IPS-NIHi7 (cell line): ENCODE measurements at regions not wholly inside any gene's neighbourhood (a gene's known extent, or its start where the extent isn't known, plus 50 kb on each side); places are given as distances from the start of the nearest gene placed in this dataset.

Source experiments
- DNase-seq: peaks from one replicate; pipeline ENCODE4 v3.0.0; 2012; ENCODE audit warnings: mixed read lengths; ENCODE audit errors: extremely low spot score

DNA sequence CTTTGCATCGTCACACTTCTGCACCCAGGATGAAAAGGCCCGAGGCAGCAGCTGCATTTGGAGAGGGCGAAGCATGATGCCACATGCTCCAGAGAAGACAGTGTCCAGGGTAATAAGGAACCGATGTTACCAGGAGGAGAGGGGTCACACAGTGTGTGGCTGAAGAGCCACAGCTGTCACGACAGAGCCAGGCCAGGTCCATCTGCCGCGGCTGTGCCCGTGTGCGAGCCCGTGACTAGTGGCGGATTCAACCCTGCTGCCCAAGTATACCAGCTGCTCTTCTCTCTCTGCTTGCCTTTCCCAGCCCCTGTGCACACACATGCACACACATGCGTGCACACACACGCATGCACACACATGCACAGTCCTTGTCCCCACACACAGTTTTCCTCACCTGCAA, 1432.5 kb downstream of the BRD1 start:
- no peak for DNase-seq

DNA sequence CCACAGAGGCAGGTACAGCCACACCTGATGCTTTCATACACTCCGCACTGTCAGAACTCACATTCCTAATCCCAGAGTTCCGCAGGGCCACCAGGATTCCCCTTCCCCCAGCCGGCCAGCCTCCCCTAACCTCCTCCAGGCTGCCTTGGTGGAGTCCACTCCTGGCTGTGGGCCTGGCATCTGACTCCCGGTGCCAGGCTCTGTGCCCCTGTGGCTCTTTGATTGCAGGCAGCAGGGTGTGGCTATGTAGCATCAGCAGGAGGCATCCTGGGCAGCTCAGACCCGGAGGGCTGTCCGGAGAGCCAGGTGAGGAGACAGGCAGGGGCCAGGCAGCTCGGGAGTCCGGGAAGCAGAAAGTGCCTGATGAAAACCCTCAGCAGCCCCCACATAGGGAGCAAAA, 1432.9 kb downstream of the BRD1 start:
- DNase-seq: no peak

DNA sequence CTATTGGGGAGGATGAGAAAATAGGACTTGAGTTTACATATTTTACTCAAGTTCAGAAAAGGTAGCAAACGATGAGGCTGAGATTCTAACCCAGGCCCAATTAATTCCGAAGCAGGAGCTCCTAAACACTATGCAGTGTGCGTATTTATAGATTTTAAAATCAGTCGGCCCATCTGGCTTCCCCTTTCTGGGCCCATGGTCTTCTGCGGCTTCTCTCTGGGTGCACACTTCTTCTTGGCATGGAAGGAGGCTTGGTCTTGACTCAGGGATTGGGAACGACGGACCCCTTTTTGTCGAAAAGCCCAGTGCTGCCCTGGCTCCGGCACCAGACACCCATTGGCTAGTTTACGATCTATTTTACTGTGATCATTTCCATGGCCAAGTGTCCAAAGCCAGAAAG, 1433.8 kb downstream of the BRD1 start:
- DNase-seq: no peak

DNA sequence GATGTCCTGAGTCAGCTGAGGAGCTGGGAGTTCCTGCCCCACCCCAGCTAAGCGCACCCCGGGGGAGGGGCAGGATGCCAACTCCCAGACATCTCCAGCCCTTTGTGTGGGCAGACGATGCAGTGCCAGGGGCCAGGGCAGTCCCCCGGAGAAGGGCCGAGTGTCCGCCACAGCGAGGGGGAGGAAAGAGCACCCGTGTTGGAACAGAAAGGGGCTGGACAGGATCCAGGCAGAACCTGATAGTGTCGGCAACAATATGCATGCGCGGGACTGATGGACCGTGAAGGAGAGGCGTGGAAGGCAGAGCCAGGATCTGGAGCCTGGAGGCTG, 1434.7 kb downstream of the BRD1 start:
- DNase-seq: no peak

DNA sequence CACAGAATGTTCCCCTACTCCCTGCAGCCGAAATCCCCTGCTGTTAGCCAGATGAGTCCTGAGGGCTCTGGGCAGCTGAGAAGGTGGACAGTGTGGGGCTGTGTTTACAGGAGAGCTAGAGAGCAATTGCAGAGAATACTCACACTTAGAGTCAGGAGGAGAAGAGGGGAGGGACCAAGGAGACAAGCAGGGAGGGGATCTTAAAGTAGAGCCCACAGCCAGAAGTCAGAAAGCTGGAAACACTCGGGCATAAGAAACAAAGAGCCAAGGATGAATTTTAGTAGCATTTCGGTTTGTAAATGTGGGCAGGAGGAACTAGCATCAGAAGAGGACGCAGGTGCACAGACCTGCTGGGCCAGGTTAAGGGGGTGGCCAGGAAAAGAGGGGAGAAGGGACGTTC, 1435.9 kb downstream of the BRD1 start:
- DNase-seq: no peak

DNA sequence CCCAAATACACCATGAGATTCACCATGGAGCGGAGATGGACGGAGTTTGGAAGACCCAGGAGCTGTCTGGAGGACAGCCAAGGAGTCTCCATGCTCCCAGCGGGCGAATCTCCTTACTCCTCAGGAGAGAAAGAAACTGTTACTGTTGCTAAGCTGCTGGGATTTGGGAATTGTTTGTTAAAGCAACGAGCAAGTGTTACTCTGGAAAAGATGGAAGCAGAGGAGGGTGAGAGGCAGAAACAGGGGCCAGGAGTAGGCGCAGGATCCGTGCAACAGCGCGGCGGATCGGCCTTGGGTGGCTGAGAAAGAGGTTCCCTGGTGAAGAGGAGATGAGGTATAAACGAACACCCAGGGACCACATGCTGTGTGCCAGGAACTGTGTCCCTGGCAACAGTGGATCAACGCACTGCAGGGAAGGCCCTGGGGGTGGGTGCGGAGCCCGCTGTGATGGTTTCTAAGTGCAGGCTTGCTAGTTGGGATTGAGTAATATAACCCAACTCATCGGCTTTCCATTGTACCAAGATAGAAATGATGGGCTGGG, 1436.4 kb downstream of the BRD1 start:
- no peak for DNase-seq

DNA sequence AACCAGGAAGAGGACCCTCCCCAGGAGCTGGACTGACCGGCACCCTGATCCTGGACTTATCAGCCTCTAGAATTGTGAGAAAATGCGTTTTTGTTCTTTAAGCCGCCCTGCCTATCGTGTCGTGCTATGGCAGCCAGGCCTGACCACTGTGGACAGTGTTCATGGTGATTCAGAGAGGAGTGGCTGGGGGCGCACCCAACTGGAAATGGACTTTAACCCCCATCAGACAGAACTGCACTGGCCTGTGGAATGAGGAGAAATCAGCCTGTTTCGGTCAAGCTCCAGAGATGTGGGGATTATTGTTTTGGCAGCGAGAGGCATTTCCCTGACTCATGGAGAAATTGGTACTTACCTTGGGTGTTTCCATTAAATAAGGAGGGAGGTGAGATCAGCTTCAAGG, 1437.8 kb downstream of the BRD1 start:
- no peak for DNase-seq

DNA sequence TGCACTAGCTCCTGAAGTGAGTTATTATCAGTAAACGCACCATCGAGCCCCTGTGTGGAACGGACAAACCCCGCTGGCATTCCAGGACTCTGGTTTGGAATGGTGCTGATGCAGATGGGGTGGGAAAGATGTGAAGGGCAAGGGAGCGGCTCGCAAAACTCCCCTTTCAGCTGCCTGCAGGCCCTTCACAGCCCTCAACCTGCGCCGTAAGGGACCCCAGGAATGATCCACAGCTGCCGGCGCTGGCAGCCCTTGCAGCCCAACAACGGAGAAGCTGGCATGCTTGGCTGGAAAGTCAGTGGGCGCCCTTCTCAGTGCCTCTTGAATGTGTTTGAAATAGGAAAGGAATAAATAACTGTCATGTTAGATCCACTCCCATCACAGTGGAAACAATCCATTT, 1445.5 kb downstream of the BRD1 start:
- no peak for DNase-seq

DNA sequence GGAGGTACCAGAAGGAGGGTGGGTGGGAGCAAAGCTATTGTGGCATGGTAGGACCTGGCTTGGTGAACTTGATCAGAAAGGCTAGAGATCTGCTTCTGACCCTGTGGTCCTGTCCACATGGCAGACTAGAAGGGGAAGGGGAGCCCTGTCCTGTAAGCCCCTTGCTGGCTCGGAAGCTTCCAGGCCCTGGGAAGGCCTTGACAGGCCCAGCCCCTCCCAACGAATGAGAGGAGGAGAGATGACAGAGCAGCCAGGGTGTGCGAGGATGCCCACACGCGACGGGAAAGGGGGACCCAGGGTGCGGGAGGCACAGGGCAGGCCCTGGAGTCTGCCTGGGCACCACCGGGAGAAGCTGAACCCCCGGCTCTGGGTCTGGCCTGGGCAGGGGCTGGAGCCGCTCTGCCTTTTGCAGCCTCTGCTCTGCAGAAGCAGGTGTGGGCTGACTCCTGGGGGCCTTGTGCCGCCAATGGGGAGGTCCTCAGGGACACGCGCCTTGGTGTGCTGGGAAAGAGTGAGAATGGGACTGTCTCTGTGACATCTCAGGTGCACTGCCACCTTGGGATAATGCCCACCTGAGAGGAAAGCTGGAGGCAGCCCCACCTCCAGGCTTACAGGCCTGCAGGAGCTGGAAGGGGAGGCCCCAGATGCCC, 1447.5 kb downstream of the BRD1 start:
- no peak for DNase-seq

DNA sequence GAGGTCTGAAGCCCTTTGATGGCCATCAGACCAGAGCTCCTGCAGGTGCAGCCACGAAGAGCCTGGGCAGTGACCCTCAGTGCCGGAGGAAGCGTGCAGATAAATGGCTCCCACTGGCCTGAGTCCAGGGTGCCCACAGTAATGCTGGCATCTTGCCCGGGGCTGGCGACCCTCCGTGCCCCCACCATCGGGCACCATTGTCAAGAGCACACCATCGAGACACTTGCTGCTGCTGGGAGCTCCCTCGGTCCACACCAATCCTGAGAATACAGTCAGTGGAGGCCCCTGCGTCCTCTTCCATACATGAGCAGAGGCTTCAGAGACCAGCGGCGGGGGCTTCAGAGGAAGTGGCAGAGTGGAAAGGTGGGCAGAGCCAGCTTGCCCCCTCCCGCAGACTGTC, 1448.3 kb downstream of the BRD1 start:
- no peak for DNase-seq

DNA sequence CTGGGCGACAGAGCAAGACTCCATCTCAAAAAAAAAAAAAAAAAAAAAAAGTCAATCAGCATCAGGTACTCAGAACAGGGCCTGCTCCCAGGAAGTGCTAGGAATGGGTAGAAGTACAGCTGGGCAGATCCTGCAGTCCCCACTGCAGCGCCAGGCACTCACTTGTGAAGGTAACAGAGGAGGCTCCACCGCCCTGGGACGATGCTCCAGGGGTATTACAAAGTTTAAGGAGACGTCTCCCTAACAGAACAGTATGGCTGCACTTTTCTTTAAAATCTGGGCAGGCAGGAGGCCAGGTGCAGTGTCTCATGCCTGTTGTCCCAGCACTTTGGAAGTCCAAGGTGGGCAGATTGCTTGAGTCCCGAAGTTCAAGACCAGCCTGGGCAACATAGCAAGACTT, 1449.0 kb downstream of the BRD1 start:
- DNase-seq: no peak

DNA sequence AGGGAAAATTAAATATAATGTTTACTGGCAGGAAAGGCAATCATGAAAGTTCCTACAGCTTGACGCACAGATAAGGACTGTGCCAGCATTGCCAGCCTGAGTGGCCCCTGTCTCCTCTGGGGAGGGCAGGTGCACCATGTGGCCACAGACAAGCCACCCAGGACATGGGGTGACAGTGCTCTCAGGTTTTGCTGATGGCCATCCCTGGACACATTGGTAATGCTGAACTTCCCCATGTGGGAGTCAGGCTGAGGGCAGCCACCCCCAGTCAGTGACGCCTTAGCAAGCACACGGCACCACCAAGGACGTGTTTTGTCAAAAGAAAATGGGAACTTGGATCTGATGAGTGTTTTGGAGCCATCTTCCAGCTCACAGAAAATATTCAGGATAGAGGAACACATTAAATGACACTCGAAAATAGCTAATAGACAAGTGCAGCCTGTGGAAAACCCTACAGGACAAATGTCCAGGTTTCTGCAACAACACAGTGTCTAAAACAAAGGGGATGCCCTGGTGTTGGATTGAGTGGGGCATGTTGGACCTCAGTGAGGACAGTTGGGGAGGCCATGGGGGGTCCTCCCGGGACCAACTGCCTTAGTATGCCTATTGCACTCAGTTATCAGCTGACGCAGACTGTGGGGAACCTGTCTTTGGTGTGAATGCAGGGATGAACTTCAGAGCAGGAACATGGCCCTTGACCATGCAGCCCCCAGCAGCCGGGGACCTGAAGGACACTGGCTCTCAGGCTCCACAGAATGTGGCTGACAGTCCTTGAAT, 1450.5 kb downstream of the BRD1 start:
- no peak for DNase-seq

DNA sequence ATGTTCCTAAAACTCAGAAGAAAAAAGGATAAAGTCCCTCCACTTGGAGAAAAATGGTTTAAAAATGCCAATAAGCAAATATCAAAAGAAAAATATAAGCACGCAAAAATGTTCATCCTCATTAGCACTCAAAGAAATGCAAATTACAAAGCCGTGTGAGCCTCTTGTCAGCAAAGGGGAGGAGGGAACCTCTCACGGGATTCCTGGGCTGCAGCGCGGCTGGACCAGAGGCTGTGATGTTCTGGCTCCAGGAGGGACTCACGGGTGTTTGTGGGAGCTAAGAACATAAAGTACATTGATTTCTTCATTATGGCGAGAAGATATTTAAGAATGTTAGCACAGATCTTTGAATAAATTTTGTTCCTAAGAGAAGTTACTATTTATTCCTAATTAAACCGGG, 1451.2 kb downstream of the BRD1 start:
- DNase-seq: no peak

DNA sequence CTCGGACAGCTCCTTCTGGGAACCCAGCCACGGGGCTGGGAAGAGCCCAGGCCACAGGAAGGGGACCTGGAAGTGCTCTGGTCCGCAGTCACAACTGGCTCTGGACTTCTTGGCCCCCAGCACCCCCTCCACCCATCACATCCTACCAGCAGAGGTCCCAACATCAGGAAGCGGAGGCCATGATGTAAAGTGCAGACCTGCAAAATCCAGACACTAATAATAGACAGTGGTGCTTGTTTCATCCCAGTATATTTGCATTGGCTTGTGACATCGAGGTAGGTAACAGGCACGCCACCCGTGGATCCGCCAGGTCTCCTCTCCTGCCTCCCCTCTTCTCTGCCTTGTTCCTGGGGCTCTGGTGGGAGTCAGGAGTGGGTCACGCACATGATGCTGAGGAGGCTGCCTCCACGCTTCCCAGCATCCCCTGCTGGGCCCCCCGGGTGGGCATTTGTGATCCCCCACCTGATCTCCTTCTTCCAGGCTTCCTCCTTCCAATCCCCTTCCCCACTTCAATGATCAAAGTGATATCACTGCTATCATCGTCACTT, 1454.0 kb downstream of the BRD1 start:
- DNase-seq: no peak

DNA sequence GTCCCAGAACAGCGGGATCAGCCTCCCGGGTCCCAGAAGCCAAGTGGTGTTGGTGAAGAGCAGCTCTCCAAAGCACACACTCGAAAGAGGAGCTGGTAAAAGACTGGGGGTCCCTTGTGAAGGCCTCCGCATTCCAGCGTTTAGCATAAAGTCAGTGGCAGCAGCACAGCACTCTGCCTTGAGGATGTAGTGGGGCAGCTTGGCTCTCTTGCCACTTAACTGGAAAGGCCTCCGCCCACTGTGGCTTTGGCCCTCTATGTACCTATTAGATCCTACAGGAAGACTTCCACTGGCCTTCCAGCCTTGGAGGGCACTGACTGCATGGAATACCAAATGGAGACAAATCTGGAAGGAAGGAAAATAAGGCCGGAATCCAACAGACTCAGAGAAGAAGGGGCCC, 1455.3 kb downstream of the BRD1 start:
- no peak for DNase-seq

DNA sequence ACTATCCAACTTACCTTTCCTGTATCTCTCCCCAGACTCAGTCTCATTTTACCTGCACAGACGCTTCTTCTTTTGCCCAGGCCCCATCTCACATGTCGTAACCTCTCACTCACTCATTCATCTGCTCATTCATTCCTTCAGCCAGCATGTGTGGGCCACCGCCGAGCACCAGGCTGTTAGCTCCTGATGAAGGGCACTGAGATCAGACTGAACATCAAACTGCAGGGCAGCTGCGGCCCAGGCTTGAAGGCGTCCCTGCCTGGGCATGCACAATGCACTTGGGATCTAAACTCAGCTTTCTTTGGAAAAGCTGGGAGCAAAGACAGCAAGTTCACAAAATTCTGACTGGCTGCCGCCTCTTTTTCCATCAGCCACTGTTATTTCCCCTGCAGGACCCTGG, 1456.3 kb downstream of the BRD1 start:
- no peak for DNase-seq

DNA sequence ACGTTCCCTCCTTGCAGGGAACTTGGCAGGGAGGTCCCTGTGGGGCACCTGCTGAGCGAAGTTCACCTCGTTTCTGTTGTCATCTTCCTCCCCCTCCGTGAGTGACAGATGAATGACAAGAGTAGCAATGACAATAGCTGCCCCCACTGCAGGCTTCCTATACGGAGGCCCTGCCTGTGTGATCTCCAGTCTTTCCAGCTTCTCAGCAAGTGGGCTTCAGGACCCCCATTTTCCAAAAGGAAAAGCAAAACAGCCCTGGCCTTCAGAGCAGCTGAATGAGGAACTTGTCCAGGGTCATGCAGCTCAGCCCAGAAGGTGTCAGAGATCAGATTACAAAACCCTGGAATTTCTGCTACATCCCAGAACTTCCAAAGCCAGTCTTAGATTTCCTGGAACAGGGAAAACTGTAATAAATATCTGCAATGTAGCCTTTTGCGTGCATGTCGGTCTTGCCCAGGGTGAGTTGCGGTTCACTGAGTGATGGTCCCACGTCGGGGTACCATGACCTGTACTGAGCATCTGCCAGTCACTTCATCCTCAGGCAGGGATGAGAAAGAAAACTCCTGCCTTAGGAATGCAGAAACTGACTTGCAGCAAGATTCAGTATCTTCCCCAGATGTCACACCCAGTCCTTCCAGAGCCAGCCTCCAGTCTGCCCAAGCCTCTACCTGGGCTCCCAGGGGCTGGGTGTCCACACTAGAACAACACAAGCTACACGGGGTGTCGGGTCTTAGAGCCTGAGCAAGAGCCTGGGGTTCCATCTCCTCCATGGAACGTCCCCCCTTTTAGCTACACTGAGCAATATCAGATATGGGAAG, 1457.0 kb downstream of the BRD1 start:
- no peak for DNase-seq

DNA sequence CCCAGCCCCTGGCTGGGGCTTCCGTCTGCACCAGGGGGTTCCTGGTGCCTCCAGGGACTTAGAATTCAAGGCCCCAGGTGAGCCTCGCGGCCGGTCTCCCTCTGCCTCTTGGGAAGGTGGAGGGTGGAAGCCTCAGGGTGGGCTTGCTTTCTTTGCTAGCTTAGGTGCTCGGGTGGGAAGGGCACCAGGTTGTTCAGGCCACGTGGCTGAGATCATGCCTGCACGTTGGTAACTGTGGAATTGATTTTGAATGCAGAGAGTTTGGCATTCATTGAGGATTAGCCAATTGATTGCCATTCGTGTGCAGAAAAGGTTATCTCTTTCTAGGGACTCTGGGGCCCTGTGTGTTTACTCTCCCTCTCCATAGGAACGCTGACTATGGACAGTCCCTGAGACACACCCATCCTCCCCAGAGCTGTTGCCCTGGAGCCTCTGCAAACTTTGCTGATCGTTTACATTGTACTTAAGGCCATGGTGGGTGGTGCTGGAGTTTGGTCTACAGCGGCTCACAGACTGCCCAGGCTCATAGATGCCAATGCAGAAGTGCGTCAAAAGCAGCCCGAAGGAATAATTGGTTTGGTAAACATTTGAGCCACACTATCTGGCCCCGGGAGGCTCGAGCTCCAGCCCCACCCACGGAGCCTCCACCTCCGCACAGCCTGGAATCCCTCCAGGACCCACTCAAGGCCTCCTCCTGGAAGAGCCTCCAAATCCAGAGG, 1457.7 kb downstream of the BRD1 start:
- peak; percentile 73 for DNase-seq

DNA sequence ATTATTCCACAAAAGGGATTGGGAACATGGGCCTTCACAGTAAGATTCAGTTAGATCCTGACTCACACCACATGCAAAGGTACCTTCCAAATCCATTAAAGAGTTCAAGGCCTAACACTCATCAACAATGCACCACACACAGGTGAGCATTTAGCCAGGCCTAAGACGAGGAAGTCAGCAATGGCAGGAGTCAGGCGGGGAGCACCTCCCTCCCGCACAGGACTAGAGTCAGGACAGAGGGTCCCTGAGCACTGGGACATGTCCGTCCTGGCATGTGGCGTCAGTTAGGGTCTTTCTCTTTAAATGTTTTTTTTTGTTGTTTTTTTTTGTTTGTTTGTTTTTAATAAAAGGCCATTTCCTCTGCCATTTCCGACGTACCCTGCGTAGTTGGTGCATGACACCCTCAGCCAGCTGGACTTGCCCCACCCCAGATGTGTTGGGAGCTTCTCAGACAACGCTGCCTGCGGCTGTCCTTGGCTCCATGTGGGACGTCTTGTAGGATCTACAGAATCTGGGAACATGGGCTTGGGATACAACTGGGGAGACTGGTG, 1458.6 kb downstream of the BRD1 start:
- DNase-seq: no peak

DNA sequence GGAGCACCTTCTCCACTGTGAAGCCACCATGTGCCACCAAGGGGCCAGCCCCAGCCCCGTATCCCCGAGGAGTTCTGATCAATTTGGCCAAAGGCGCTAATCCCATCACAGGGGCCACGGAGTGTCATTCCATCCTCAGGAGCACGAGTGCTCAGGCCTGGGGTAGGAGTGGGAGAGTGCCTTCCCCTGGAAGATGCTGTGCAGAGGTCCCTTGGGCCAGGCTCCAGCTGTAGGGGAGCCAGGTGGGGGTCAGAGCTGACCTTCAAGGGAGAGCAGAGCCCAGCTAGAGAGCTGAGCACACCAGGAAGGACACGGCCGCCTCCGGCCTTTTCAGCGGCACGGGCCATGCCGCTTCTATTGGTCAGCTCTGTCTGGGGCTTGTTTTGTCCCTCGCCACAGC, 1459.9 kb downstream of the BRD1 start:
- no peak for DNase-seq

DNA sequence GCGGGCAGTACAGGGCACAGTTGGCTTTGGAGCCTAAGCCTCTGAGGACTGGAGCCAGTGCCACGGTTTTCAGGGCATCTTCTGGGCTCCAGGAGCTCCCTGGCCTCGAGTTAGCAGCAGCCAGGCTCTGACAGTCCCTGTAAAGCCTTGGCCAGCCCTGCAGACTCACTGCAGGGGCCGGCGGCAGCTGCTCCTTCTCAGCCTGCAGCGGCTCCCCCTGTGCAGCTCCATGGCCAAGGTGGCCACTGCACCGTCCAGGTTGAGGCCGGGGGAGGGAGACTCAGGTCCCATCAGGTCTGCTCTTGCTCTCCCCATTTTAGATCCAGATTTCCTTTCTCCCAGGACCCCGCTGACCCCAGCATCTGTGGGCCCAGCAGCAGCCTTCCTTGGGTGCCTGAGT, 1461.1 kb downstream of the BRD1 start:
- DNase-seq: no peak
